Medulla oblongata (tissue), 1 donor: ENCODE measurements at regions not wholly inside any gene's neighbourhood (a gene's known extent, or its start where the extent isn't known, plus 50 kb on each side); places are given as distances from the start of the nearest gene placed in this dataset.

Source experiments
- DNase-seq: peaks from one replicate; pipeline ENCODE4 v3.0.0-alpha.2; 2015; ENCODE audit errors: extremely low spot score

- no peak for DNase-seq
Measured at GRCh38 chr16:85162478-85163277, 50.4 kb upstream of the CIBAR2 start.

GRCh38 chr16:85163278-85164112, 51.2 kb upstream of the CIBAR2 start:
- no peak for DNase-seq

DNA sequence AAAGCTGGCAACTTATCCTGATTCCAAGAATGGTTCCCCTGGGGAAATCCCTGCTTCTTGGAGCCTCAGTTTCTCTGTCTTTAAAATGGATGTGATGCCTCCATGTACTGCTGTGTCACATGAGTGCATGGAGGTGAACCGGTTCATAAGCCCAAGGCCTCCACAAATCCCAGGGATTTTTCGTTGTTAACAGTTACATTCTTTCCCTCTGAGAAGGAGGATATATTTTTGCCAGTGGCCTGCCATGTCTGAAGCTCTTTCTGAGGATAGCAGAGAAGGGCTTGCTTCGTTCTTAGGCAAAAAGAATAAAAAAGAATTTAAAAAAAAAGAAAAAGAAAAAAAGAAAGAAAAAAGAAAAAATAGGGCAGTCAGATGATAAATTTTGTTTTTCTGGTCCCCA, 52.2 kb upstream of the CIBAR2 start:
- DNase-seq = no peak

GRCh38 chr16:85164838-85165516, 52.7 kb upstream of the CIBAR2 start:
- DNase-seq = no peak

GRCh38 chr16:85165781-85166180, 53.5 kb upstream of the CIBAR2 start:
- DNase-seq = no peak

- DNase-seq = no peak
Measured at GRCh38 chr16:85166281-85166680, 54.0 kb upstream of the CIBAR2 start.

DNA sequence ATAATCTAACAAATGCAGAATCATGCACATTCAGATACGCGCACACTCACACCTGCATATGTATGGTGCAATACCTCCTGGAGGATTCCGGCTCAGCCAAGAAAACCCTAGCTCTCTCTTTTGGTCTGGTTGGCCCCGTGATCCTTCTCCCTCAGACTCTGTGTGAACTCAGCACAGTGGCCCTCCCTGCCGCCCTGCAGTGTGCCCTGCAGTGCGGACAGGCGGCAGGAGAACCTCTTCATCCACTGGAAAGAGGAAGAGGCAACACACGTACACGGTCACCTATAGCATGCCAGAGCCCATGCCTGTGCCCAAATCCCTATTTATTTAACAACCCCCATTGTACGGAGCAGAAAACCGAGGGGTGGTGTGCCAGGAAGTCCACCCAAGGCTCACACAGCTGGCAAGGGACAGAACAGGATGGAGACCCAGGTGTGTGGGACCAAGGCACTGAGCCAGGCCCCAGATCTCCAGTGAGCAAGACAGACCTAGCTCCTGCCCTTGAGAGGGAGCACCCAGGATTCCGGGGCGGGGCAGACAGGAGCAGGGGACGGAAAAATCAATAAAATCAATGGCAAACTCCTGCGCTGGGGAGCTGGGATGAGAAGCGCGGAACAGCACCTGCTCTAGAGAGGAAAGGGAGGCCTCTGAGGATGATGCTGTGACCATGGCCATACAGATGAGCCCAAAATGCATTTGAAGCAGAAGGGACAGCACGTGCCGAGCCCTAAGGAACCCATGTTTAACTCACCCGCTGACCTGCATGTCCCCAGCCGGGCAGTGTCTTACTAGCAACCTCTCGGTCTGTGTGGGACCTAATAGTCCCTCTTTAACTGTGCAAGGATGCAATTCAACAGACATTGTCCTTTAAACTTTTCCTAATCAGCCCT, 54.7 kb upstream of the CIBAR2 start:
- no peak for DNase-seq

- DNase-seq = no peak
Measured at GRCh38 chr16:85167589-85168537, 55.6 kb upstream of the CIBAR2 start.

GRCh38 chr16:85168732-85169256, 56.5 kb upstream of the CIBAR2 start:
- DNase-seq = no peak

DNA sequence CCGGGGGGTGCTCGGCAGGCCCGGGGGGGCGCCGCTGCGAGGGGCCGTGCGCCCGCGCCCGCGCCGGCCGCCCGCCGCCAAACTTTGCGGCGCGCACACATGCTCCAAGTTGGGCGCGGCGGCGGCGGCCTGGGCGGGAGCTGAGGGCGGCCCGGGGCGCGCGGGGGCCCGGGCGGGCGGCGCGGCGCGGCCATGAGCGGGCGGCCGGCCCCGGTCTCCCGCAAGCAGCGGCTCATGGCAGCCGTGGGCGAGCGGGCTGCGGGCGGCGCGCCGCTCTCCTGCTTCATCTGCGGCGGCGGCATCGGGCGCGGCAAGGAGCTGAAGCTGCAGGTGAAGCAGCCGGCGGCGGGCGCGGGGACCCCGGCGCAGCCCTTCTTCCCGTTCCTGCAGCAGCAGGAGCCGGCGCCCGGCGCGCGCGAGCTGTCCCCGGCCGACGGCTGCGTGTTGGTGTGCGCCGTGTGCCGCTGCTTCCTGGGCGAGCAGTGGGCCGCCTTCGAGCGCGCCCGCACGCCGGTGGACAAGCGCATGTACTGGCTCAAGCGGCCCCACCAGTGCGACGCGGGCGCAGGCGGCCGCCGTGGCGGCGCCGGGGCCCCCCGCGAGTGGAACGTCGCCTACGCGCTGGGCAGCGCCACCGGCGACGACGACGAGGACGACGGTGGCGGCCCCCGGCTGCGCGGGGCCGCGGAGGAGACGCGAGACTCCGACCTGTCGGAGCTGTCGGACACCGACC, 57.2 kb upstream of the CIBAR2 start:
- no peak for DNase-seq

- DNase-seq = no peak
Measured at GRCh38 chr16:85170066-85170491, 57.8 kb upstream of the CIBAR2 start.

- no peak for DNase-seq
Measured at GRCh38 chr16:85170590-85171003, 58.3 kb upstream of the CIBAR2 start.

- DNase-seq = no peak
Measured at GRCh38 chr16:85171004-85171758, 58.9 kb upstream of the CIBAR2 start.

GRCh38 chr16:85171759-85172454, 59.6 kb upstream of the CIBAR2 start:
- no peak for DNase-seq

- DNase-seq = peak; percentile 31
Measured at GRCh38 chr16:85172455-85173145, 60.3 kb upstream of the CIBAR2 start.

- DNase-seq = no peak
Measured at GRCh38 chr16:85173146-85173980, 61.1 kb upstream of the CIBAR2 start.
